ENCODE measurements at regions not wholly inside any gene's neighbourhood (a gene's known extent, or its start where the extent isn't known, plus 50 kb on each side); places are given as distances from the start of the nearest gene placed in this dataset.

DNA sequence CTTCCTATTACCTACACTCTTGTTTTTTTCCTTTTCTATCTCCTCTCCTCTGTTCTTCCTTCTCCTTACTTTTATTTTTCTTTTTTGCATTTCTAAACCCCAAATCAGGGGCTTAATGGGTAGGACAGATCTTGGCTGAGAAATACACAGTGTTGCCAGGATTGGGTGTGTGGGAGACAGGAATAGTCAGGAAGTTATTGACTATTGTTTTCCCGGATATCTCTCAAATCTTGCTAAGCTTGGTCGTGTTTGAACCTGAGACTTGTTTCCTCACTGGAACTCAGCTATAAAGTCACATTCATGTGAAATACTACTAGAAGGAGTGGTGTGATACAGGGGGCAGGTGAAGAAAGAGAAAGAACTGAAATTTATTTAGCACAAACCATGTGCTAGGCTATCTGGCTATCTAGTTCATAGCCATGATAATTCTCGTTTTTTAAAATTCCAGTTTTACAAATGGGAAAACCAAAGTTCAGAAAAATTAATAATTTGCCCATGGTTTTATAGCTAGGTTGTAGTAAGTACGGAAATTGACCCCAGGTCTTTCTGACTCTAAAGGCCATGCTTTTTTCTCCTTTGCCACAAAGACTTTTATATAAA lies 343.2 kb upstream of the UMPS start (continued):
- TF ChIP-seq GABPA (IDR thresholded peaks at IDR 0.05; ENCODE audit: borderline replicate concordance, insufficient read depth, low read length), result no peak
- TF ChIP-seq CBX8 (IDR thresholded peaks at IDR 0.05; ENCODE audit: borderline replicate concordance, low read depth, low read length), result no peak
- TF ChIP-seq POLR2A (IDR thresholded peaks at IDR 0.05; ENCODE audit: control extremely low read depth in 1 of 2, low read depth in 2 of 2, low read length in 2 of 2), result no peak
- TF ChIP-seq ZNF274 (IDR thresholded peaks at IDR 0.05; ENCODE audit: borderline replicate concordance, extremely low read depth, low read length), result no peak
